Endodermal cell (in vitro differentiated cells): ENCODE measurements at regions not wholly inside any gene's neighbourhood (a gene's known extent, or its start where the extent isn't known, plus 50 kb on each side); places are given as distances from the start of the nearest gene placed in this dataset.

Experiments
- DNase-seq: peaks from one replicate; pipeline ENCODE4 v3.0.0-alpha.2; 2017
- H3K27ac ChIP-seq: 2 replicates; pipeline ENCODE4 v1.5.1; 2013; ENCODE audit warnings: mild to moderate bottlenecking, low read depth, low read length, moderate library complexity
- H3K27me3 ChIP-seq: 2 replicates; pipeline ENCODE4 v1.6.1; 2013; ENCODE audit warnings: mild to moderate bottlenecking, low read length, moderate library complexity; ENCODE audit not compliant: insufficient read depth, control insufficient read depth, poor library complexity, severe bottlenecking
- H3K36me3 ChIP-seq: 2 replicates; pipeline ENCODE4 v1.7.0; 2013; ENCODE audit warnings: mild to moderate bottlenecking, low read length, moderate library complexity; ENCODE audit not compliant: control insufficient read depth, insufficient read depth
- H3K4me1 ChIP-seq: one replicate; pipeline ENCODE4 v1.7.0; 2013; ENCODE audit warnings: low read length; ENCODE audit not compliant: control insufficient read depth, insufficient read depth
- H3K4me3 ChIP-seq: 2 replicates; pipeline ENCODE4 v1.5.1; 2013; ENCODE audit warnings: mild to moderate bottlenecking, low read length, moderate library complexity
- H3K9ac ChIP-seq: 2 replicates; pipeline ENCODE4 v1.6.1; 2013; ENCODE audit warnings: mild to moderate bottlenecking, low read length, moderate library complexity; ENCODE audit not compliant: poor library complexity, severe bottlenecking; ENCODE audit errors: extremely low read depth
- H3K9me3 ChIP-seq: 2 replicates; pipeline ENCODE4 v1.6.1; 2013; ENCODE audit warnings: mild to moderate bottlenecking, low read length, moderate library complexity; ENCODE audit not compliant: control insufficient read depth
- H3K27ac Mint-ChIP-seq: 2 replicates; pipeline ENCODE4 v1.8.0; 2020; ENCODE audit warnings: mixed read lengths
- H3K27me3 Mint-ChIP-seq: 2 replicates; pipeline ENCODE4 v1.8.0; 2021; ENCODE audit warnings: mild to moderate bottlenecking, mixed read lengths; ENCODE audit not compliant: insufficient read depth
- H3K36me3 Mint-ChIP-seq: 2 replicates; pipeline ENCODE4 v1.8.0; 2020; ENCODE audit warnings: low read depth, mixed read lengths
- H3K4me1 Mint-ChIP-seq: 2 replicates; pipeline ENCODE4 v1.8.0; 2020; ENCODE audit warnings: mixed read lengths
- H3K4me3 Mint-ChIP-seq: 2 replicates; pipeline ENCODE4 v1.8.0; 2020; ENCODE audit warnings: mild to moderate bottlenecking, moderate library complexity, mixed read lengths
- H3K9me3 Mint-ChIP-seq: 2 replicates; pipeline ENCODE4 v1.8.0; 2020; ENCODE audit warnings: mild to moderate bottlenecking, mixed read lengths
- CTCF ChIP-seq: fragments of 200-600 bp; sonication (generic); conservative IDR thresholded peaks from 2 replicates; pipeline ENCODE4 v1.5.0; 2021; ENCODE audit warnings: antibody characterized with exemption, mild to moderate bottlenecking
- WGBS, 2 experiments: methylation state at CpG; one replicate each; pipeline versions ENCODE4 v1.1.5 to v1.1.7; 2013; ENCODE audit warnings: missing lambda C conversion rate in 2 of 2, mixed read lengths in 1 of 2; ENCODE audit not compliant: insufficient coverage in 1 of 2, insufficient read length in 1 of 2; 5-methylcytosine and 5-hydroxymethylcytosine counted together

- Mint-ChIP-seq H3K9me3 (peaks cover 31% of the 10 kb centered on the region), H3K27me3 (no peaks in the 10 kb centered on the region), H3K36me3 (no peaks in the 10 kb centered on the region), H3K4me1 (peaks cover 11% of the 10 kb centered on the region), H3K4me3 (no peak overlapping the region), H3K27ac (no peak overlapping the region)
- Histone ChIP-seq H3K4me1 (no peaks in the 10 kb centered on the region), H3K27me3 (no peaks in the 10 kb centered on the region), H3K9ac (no peak overlapping the region), H3K27ac (no peak overlapping the region), H3K9me3 (peaks cover 31% of the 10 kb centered on the region), H3K36me3 (no peaks in the 10 kb centered on the region), H3K4me3 (no peak overlapping the region)
- no peak for TF ChIP-seq CTCF
- 83 to 85% methylated on average over 2 to 6 of the region's 6 CpGs for WGBS, 2 experiments
- DNase-seq: peak; percentile 49
Measured at GRCh38 chr17:74145756-74146155, 57.7 kb upstream of the RPL38 start.

- H3K27me3 Mint-ChIP-seq: peaks cover 1% of the 10 kb centered on the region
- no peak overlapping the region for H3K4me3 ChIP-seq
- H3K4me3 Mint-ChIP-seq: no peak overlapping the region
- H3K9me3 ChIP-seq: peaks cover 29% of the 10 kb centered on the region
- H3K27ac Mint-ChIP-seq: no peak overlapping the region
- 91 to 100% methylated on average over 3 of the region's 3 CpGs for WGBS, 2 experiments
- peaks cover 11% of the 10 kb centered on the region for H3K4me1 Mint-ChIP-seq
- peaks cover 28% of the 10 kb centered on the region for H3K9me3 Mint-ChIP-seq
- H3K27ac ChIP-seq: no peak overlapping the region
- no peaks in the 10 kb centered on the region for H3K36me3 Mint-ChIP-seq
- no peak for TF ChIP-seq CTCF
- no peaks in the 10 kb centered on the region for H3K36me3 ChIP-seq
- no peaks in the 10 kb centered on the region for H3K27me3 ChIP-seq
- no peak for DNase-seq
- H3K4me1 ChIP-seq: no peaks in the 10 kb centered on the region
- no peak overlapping the region for H3K9ac ChIP-seq
Measured at GRCh38 chr17:74146196-74146595, 57.3 kb upstream of the RPL38 start.

- H3K4me3 Mint-ChIP-seq: no peak overlapping the region
- Histone ChIP-seq H3K27me3 (no peaks in the 10 kb centered on the region), H3K9ac (no peak overlapping the region), H3K4me1 (no peaks in the 10 kb centered on the region), H3K27ac (no peak overlapping the region), H3K9me3 (peaks cover 18% of the 10 kb centered on the region), H3K4me3 (no peak overlapping the region), H3K36me3 (no peaks in the 10 kb centered on the region)
- 89 to 91% methylated on average over 9 to 15 of the region's 15 CpGs for WGBS, 2 experiments
- peaks cover 11% of the 10 kb centered on the region for H3K4me1 Mint-ChIP-seq
- peaks cover 19% of the 10 kb centered on the region for H3K9me3 Mint-ChIP-seq
- peaks cover 2% of the 10 kb centered on the region for H3K27me3 Mint-ChIP-seq
- H3K27ac Mint-ChIP-seq: no peak overlapping the region
- peak; percentile 35 for DNase-seq
- H3K36me3 Mint-ChIP-seq: no peaks in the 10 kb centered on the region
- TF ChIP-seq CTCF: no peak
Measured at GRCh38 chr17:74147056-74147835, 56.2 kb upstream of the RPL38 start.
